HG03442 (cell line): ENCODE measurements at regions not wholly inside any gene's neighbourhood (a gene's known extent, or its start where the extent isn't known, plus 50 kb on each side); places are given as distances from the start of the nearest gene placed in this dataset.
"Not testable (repeated sequence)": the region's sequence is repeated elsewhere in the genome, so short reads cannot be mapped to it uniquely, and the experiment has no call there.

Source experiments
- ATAC-seq: cut with Tn5 transposase; IDR thresholded peaks from one replicate; pipeline ENCODE4 v1.9.1; 2021; ENCODE audit warnings: mild to moderate bottlenecking, moderate library complexity; ENCODE audit not compliant: unreplicated experiment

GRCh38 chr15:20680257-20680815, 138.7 kb upstream of the GOLGA6L6 start:
- not testable (repeated sequence) for ATAC-seq

DNA sequence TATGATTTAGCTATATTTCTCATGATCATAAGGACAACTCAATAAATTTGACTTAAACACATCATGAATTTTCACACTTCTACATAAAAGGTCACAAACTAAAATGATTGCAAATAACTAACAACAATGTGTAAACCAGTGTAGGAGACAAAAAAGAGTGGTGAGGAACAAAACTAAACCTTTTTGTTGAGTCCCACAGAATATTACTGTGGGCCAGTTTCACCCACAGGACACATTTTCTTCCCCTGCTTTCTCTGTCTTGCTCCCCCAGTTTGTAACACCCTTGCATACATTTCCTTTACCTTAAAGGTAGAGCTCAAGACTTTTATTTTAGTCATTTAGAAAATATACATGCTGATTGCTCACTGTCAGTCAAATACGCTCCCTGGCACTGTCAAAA, 130.9 kb upstream of the GOLGA6L6 start:
- ATAC-seq = no peak

DNA sequence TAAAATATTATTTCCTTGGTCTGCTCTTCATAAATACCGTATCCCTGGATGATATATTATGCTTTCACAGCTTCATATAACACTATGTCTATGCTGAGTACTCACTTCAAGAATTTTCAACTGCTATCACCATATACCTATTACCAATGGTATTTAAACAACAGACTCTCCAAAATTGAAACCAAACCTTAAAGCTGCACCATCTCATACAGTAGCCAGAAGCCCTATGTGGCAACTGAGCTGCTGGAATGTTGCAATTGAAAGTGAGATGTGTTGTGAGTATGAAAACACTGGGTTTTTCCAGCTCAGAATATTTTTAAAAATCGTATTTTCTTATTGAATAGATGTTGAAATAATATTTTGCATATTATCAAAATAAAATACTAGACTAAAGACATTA, 130.1 kb upstream of the GOLGA6L6 start:
- no peak for ATAC-seq

DNA sequence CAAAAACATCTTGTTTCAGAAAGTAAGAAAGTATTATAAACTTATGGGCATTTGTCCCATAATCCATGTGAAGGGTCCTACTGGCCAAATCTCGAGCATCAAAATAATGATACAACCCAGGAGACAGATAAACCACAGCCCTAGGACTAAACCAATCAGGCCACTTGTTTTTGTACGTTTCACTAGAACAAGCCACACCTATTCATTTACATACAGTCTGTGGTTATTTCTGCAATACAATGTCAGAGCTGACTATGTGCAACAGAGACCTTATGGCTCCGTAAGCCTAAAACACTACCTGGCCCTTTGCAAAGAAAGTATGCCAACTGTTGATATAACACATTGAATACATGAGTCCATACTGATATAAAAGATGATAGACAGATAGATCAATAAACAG, 124.8 kb upstream of the GOLGA6L6 start:
- not testable (repeated sequence) for ATAC-seq

DNA sequence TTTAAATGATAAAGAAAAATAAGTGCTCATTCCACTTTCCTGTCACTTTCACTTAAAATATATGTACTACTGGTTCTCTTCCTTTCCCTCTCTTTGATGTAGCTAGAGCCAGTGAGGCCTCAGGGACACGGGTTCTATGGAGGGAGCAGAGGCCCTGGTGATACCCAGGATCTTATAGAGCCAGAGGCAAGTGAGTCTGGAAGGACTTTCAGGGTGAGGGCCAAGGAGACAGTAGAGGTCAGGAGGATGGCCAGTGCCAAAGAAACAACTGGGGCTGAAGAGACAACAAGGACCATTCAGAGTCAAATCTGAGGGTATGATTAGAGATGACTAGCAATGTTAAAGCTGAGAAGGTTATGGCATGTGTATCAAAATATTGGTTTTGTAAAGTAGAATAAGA, 124.1 kb upstream of the GOLGA6L6 start:
- no peak for ATAC-seq

DNA sequence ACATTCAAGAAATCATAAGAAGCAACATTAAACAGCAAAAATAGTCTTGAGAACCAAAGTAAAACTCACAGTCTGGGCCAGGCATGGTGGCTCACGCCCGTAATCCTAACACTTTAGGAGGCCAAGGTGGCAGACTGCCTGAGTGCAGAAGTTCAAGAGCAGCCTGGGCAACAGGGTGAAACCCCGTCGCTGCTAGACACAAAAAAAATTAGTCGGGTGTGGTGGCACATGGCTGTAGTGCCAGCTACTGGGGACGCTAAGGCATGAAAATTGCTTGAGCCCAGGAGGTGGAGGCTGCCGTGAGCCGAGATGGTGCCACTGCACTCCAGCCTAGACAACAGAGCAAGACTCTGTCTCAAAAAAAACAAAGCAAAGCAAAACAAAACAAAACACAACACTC, 117.7 kb upstream of the GOLGA6L6 start:
- ATAC-seq = no peak

GRCh38 chr15:20658024-20658423, 116.4 kb upstream of the GOLGA6L6 start:
- ATAC-seq = no peak

- ATAC-seq = no peak
Measured at GRCh38 chr15:20657084-20657483, 115.5 kb upstream of the GOLGA6L6 start.

DNA sequence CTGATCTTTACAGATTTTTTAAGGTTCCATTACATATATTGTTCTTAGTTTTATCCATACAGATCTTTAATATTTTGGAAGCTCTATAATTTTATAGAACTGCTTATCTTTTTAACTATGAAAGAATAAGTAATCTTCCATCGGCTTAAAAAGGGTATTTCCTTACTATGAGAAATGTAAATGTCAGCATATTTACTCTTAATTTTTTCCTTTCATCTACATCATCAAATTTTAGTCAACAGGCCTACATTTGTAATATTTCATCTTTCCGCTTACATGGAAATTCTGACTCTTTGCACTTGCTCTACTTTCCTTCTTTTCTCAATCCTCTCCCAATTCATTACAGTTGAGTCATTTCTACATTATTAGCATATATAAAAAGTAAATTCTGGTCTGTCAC, 111.3 kb upstream of the GOLGA6L6 start:
- ATAC-seq = no peak

- ATAC-seq = not testable (repeated sequence)
Measured at GRCh38 chr15:20648402-20648975, 106.9 kb upstream of the GOLGA6L6 start.

DNA sequence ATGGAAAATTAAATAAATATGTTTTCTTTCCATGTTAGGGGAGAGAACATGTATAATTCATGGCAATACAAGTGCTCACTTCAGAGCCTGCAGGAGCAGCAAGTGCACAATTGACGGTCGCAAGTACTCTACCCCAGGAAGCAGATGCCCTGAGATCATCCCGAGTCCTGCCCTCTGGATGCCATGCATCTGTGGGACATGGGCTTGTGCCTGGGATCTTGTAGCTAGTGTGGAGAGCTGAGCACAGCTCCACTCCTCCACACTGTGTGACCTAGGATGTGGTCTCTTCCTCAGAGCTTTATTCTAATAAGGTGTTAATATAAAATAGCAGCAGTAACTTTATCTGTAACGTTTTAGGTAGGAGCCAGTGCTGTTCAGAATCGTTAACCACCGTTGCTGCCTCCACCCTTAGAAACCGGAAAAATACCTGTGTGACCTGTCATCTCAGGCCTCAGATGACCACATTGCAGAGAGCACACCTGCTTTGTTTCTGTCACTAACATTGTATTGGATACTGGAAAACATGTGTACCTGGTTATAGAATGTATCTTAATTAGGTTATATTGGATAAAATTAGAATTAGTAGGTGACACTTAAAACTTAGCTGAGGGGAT, 105.0 kb upstream of the GOLGA6L6 start:
- ATAC-seq = no peak

DNA sequence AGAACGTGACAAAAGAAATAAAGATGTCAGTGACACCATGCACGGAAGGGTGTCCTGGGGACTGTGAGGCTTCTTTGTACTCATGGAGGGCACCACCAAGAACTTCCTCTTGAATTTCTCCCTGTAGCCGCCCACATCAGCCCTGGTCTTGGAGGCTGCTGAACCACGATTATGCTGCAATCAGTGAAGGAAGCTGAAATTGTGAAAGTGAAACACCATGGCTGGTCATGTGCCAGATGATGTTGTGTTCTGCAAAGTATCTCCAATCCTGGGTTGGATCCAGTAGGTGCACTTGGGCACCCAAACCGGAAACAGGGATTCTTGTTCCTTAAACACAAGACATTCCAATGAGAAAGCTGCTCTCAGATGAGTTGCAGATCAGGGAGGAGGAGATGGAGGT, 104.4 kb upstream of the GOLGA6L6 start:
- no peak for ATAC-seq

DNA sequence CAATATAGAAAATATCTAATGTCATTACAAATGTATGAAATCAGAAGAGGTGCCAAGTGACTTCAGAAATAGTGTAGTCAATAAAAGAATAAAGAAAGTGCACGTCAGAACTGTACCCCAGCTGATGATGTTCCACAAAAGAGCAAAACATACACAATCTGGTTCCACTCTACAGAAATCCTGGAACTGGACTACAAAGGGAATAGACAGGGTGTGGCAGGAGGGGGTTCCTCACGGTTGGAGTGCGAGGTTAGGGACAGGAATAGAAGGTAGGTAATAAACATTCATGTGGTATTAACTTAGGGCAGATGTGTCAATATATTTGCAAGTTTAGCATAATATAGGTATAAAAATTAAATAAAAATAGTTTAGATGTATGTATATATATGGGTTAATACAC, 103.3 kb upstream of the GOLGA6L6 start:
- ATAC-seq = no peak

GRCh38 chr15:20643829-20644425, 102.3 kb upstream of the GOLGA6L6 start:
- no peak for ATAC-seq

- no peak for ATAC-seq
Measured at GRCh38 chr15:20643024-20643770, 101.6 kb upstream of the GOLGA6L6 start.

DNA sequence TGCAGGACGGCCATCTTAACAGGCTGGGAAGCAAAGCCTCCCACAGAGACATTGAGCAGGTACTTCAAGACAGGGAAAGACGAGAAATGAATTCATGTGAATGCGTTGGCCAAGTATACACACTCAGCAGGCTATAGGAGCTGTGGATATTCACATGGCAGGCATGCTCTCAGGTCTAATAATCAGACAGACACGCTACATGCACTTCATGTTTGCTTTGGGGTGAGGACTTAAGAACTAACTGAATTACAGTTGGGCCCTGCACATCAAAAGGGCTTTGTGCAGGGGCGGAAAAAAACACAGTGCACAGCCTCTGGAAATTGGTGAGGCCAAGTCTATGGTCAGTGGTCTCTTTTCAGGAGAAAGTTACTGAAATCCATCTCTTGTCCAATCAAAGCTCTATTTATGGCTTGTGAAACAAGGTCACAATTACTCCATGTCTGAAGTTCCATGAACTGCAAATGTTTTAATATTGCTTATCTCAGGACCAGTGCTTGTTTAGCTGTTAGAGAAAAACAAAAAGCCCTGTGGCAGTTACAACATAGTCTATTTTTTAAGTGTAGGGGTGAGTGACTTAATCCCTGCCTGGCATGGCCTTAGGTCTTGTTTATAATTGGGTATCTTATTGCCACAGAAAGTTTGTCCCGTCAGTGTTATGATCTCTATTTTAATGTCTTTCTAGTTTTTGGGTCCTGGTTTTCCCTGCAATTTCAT, 100.6 kb upstream of the GOLGA6L6 start:
- ATAC-seq = no peak

- not testable (repeated sequence) for ATAC-seq
Measured at GRCh38 chr15:20640427-20640826, 98.8 kb upstream of the GOLGA6L6 start.

GRCh38 chr15:20639224-20639623, 97.6 kb upstream of the GOLGA6L6 start:
- ATAC-seq = not testable (repeated sequence)

DNA sequence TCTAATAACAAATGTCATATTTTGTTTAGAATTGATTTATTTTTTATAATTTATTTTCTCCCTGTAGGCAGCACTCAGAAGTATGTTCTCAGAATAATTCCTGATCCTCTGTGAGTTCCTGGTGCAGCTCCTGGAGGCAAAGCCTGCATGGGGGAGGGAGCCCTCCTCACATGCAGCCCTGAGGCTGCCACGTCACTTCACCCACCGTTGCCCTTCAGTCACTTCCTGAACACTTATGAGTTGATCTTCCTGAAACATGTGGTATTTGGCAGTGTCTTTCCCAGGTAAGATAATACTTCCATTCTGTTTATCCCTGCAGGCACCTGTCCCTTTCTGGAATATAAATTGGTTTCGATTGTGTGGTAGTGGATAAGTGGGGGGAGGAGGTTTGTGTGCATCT, 95.9 kb upstream of the GOLGA6L6 start:
- peak; percentile 50 for ATAC-seq

GRCh38 chr15:20629526-20629925, 87.9 kb upstream of the GOLGA6L6 start:
- ATAC-seq = not testable (repeated sequence)

DNA sequence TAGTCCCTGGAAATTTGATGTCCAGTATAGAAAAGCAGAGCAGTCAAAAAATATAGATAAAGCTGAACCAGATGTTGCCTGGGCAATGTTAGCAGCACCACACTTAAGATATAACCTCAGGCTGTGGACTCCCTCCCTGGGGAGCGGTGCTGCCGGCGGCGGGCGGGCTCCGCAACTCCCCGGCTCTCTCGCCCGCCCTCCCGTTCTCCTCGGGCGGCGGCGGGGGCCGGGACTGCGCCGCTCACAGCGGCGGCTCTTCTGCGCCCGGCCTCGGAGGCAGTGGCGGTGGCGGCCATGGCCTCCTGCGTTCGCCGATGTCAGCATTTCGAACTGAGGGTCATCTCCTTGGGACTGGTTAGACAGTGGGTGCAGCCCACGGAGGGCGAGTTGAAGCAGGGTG, 86.9 kb upstream of the GOLGA6L6 start:
- ATAC-seq = not testable (repeated sequence)
